Left lung (tissue), 4 donors: ENCODE measurements at regions not wholly inside any gene's neighbourhood (a gene's known extent, or its start where the extent isn't known, plus 50 kb on each side); places are given as distances from the start of the nearest gene placed in this dataset.

Source experiments
- ATAC-seq: fragments of 200-7000 bp; cut with Tn5 transposase; one replicate; pipeline ENCODE4 v1.9.1; 2020; ENCODE audit warnings: moderate library complexity
- DNase-seq, 4 donors: peaks; one replicate each; pipeline ENCODE4 v3.0.0-alpha.2; 2013 to 2020
- H3K27ac ChIP-seq, 2 donors: fragments of 200-600 bp; sonication (generic) in 1 of 2; one replicate each; pipeline versions ENCODE4 v1.5.0 to v1.8.0; 2020 to 2021
- H3K27me3 ChIP-seq, 2 donors: fragments of 200-600 bp; sonication (generic) in 1 of 2; one replicate each; pipeline versions ENCODE4 v1.5.0 to v1.8.0; 2020 to 2021
- H3K36me3 ChIP-seq, 2 donors: fragments of 200-600 bp; sonication (generic) in 1 of 2; one replicate each; pipeline versions ENCODE4 v1.5.0 to v1.8.0; 2020 to 2021
- H3K4me1 ChIP-seq, 2 donors: fragments of 200-600 bp; one replicate each; pipeline ENCODE4 v1.8.0; 2021
- H3K4me3 ChIP-seq, 2 donors: fragments of 200-600 bp; sonication (generic) in 1 of 2; one replicate each; pipeline versions ENCODE4 v1.5.0 to v1.8.0; 2020 to 2021; ENCODE audit warnings: mild to moderate bottlenecking in 1 of 2
- H3K9me3 ChIP-seq, 2 donors: fragments of 200-600 bp; sonication (generic) in 1 of 2; one replicate each; pipeline versions ENCODE4 v1.5.0 to v1.8.0; 2020 to 2021
- CTCF ChIP-seq, 2 donors: fragments of 200-600 bp; sonication (generic) in 1 of 2; IDR thresholded peaks; one replicate each; pipeline versions ENCODE4 v1.5.0 to v1.8.0; 2021; ENCODE audit warnings: antibody characterized with exemption in 2 of 2
- intact Hi-C, 2 donors: fragments of 100-400 bp; cut with DNase I; formaldehyde crosslinking; loops; one replicate each; pipeline versions ENCODE4 v1.11.2 to v1.14.2; 2022
- donor health status: DM: no; HTN: yes; CAD: no.
- donor health status: DM: no; HTN: no; CAD: no.

- no peak overlapping the region for H3K27ac ChIP-seq
- intact Hi-C loops: no loop called here
Observed at GRCh38 chr3:182259579-182259978, 533.7 kb upstream of the ATP11B start.

GRCh38 chr3:182261041-182261440 lies 532.3 kb upstream of the ATP11B start:
- no peak for TF ChIP-seq CTCF (IDR thresholded peaks at IDR 0.05)
- no peaks in the 10 kb centered on the region for H3K4me1 ChIP-seq
- DNase-seq (peak in 1 of 4 donors; percentile 32), ATAC-seq (no peak)
- intact Hi-C loops: loop anchor here in 1 of 2 donors (5.0 kb wide), 1 partner anchor 549 kb away; the partner anchor contains the start of gene SOX2
- H3K27me3 ChIP-seq: peaks cover 4 to 19% of the 10 kb centered on the region in 2 donors
- H3K9me3 ChIP-seq: no peaks in the 10 kb centered on the region
- H3K36me3 ChIP-seq: no peaks in the 10 kb centered on the region
- no peak overlapping the region for H3K27ac ChIP-seq
- no peak overlapping the region for H3K4me3 ChIP-seq

More at GRCh38 chr3:182259579-182259978, 533.7 kb upstream of the ATP11B start:
- H3K9me3 ChIP-seq: no peaks in the 10 kb centered on the region
- ATAC-seq (no peak), DNase-seq (peak in 1 of 4 donors; percentile 75)
- H3K4me3 ChIP-seq: no peak overlapping the region
- H3K4me1 ChIP-seq: no peaks in the 10 kb centered on the region
- peaks cover 7 to 29% of the 10 kb centered on the region in 2 donors for H3K27me3 ChIP-seq
- no peaks in the 10 kb centered on the region for H3K36me3 ChIP-seq
- TF ChIP-seq CTCF (IDR thresholded peaks at IDR 0.05): no peak

GRCh38 chr3:182268711-182269110 lies 524.6 kb upstream of the ATP11B start:
- intact Hi-C loops: no loop called here
- TF ChIP-seq CTCF (IDR thresholded peaks at IDR 0.05): no peak
- no peaks in the 10 kb centered on the region for H3K27me3 ChIP-seq
- ATAC-seq (no peak), DNase-seq (no peak)
- H3K36me3 ChIP-seq: no peaks in the 10 kb centered on the region
- H3K27ac ChIP-seq: no peak overlapping the region
- H3K4me1 ChIP-seq: no peaks in the 10 kb centered on the region
- no peak overlapping the region for H3K4me3 ChIP-seq
- no peaks in the 10 kb centered on the region for H3K9me3 ChIP-seq

GRCh38 chr3:182276512-182276911 lies 516.8 kb upstream of the ATP11B start:
- H3K4me1 ChIP-seq: no peaks in the 10 kb centered on the region
- no peak overlapping the region for H3K4me3 ChIP-seq
- DNase-seq (no peak), ATAC-seq (no peak)
- H3K36me3 ChIP-seq: no peaks in the 10 kb centered on the region
- no peaks in the 10 kb centered on the region for H3K9me3 ChIP-seq
- H3K27me3 ChIP-seq: no peaks in the 10 kb centered on the region
- no peak for TF ChIP-seq CTCF (IDR thresholded peaks at IDR 0.05)
- intact Hi-C loops: no loop called here
- H3K27ac ChIP-seq: no peak overlapping the region

- TF ChIP-seq CTCF (IDR thresholded peaks at IDR 0.05): no peak
- ATAC-seq (no peak), DNase-seq (no peak)
- Histone ChIP-seq H3K4me3 (no peak overlapping the region), H3K36me3 (no peaks in the 10 kb centered on the region), H3K27me3 (no peaks in the 10 kb centered on the region), H3K9me3 (no peaks in the 10 kb centered on the region), H3K27ac (no peak overlapping the region), H3K4me1 (no peaks in the 10 kb centered on the region)
- intact Hi-C loops: no loop called here
Observed at GRCh38 chr3:182284793-182285192, 508.5 kb upstream of the ATP11B start.
